DND-41 (cell line): ENCODE measurements at regions not wholly inside any gene's neighbourhood (a gene's known extent, or its start where the extent isn't known, plus 50 kb on each side); places are given as distances from the start of the nearest gene placed in this dataset.
"Not testable (repeated sequence)": the region's sequence is repeated elsewhere in the genome, so short reads cannot be mapped to it uniquely, and the experiment has no call there.

ENCODE experiments used
- ATAC-seq: fragments of 200-7000 bp; cut with Tn5 transposase; 3 replicates; pipeline ENCODE4 v1.9.1; 2021; ENCODE audit warnings: low read depth; ENCODE audit not compliant: insufficient read depth
- DNase-seq: peaks from one replicate; pipeline ENCODE4 v3.0.0-alpha.2; 2020
- H2AFZ ChIP-seq: 2 replicates; pipeline ENCODE4 v1.6.0; 2012; ENCODE audit warnings: low read depth, low read length
- H3K27ac ChIP-seq: 2 replicates; pipeline ENCODE4 v1.5.1; 2012; ENCODE audit warnings: low read length, inconsistent platforms
- H3K27me3 ChIP-seq: fragments of 200-600 bp; sonication (generic); 2 replicates; pipeline ENCODE4 v1.6.0; 2012; ENCODE audit warnings: low read length, mild to moderate bottlenecking, inconsistent platforms; ENCODE audit not compliant: insufficient read depth, poor library complexity
- H3K36me3 ChIP-seq: 2 replicates; pipeline ENCODE4 v1.5.1; 2012; ENCODE audit warnings: low read length, inconsistent platforms; ENCODE audit not compliant: insufficient read depth
- H3K4me1 ChIP-seq: 2 replicates; pipeline ENCODE4 v1.5.1; 2012; ENCODE audit warnings: mild to moderate bottlenecking, low read length; ENCODE audit not compliant: insufficient read depth
- H3K4me2 ChIP-seq: 2 replicates; pipeline ENCODE4 v1.6.0; 2012; ENCODE audit warnings: mild to moderate bottlenecking, moderate library complexity, low read length, inconsistent platforms; ENCODE audit not compliant: insufficient read depth
- H3K4me3 ChIP-seq, 2 experiments: fragments of 200-600 bp in 1 of 2; shearing (Covaris generic) in 1 of 2; 2 replicates each; pipeline ENCODE4 v1.5.1; 2012 to 2016; ENCODE audit warnings: inconsistent platforms in 2 of 2, low read length in 2 of 2, mild to moderate bottlenecking in 2 of 2, low read depth in 1 of 2, moderate library complexity in 1 of 2
- H3K79me2 ChIP-seq: 2 replicates; pipeline ENCODE4 v1.6.0; 2012; ENCODE audit warnings: low read length, inconsistent platforms; ENCODE audit not compliant: insufficient read depth
- H3K9ac ChIP-seq: 2 replicates; pipeline ENCODE4 v1.6.0; 2012; ENCODE audit warnings: low read depth, mild to moderate bottlenecking, inconsistent platforms, low read length, moderate library complexity
- H3K9me3 ChIP-seq: 2 replicates; pipeline ENCODE4 v1.5.1; 2012; ENCODE audit warnings: low read length, moderate library complexity, mild to moderate bottlenecking, inconsistent platforms; ENCODE audit not compliant: insufficient read depth, severe bottlenecking
- H4K20me1 ChIP-seq: 2 replicates; pipeline ENCODE4 v1.6.0; 2012; ENCODE audit warnings: low read length; ENCODE audit not compliant: insufficient read depth
- EZH2 ChIP-seq: IDR thresholded peaks from 3 replicates; pipeline ENCODE4 v1.6.1; 2012; ENCODE audit warnings: borderline replicate concordance, low read depth, mild to moderate bottlenecking, moderate library complexity, low read length, inconsistent platforms; ENCODE audit not compliant: severe bottlenecking
- TF ChIP-seq, protein P1 (sequence below): IDR thresholded peaks from 2 replicates; pipeline ENCODE4 v1.5.1; 2012; ENCODE audit warnings: borderline replicate concordance, low read length, moderate library complexity, mild to moderate bottlenecking; ENCODE audit not compliant: poor library complexity, severe bottlenecking; ENCODE audit errors: extremely low read depth

DNA sequence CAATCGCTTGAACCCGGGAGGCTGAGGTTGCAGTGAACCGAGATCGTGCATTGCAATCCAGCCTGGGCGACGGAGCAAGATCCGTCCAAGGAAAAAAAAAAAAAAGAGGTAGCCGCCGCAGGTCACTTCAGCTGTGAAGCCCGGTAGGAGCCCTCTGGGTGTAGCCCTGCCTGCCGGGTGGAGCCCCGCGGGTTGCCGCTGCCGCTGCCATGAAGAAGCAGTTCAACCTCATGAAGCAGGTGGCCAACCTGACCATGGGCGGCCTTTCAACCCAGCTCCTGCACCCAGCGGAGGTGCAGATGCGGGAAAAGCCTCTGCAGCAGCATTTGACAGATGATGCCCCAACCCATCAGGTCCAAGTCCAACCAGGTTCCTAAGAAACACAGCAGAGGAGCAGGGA lies 219.5 kb upstream of the SLC39A10 start:
- Histone ChIP-seq H3K9ac (no peak overlapping the region), H2AFZ (no peak overlapping the region), H3K27ac (no peak overlapping the region), H3K79me2 (no peaks in the 10 kb centered on the region), H3K27me3 (no peaks in the 10 kb centered on the region), H3K36me3 (peaks cover 12% of the 10 kb centered on the region), H4K20me1 (no peaks in the 10 kb centered on the region), H3K9me3 (peaks cover 31% of the 10 kb centered on the region), H3K4me1 (no peaks in the 10 kb centered on the region), H3K4me3 (no peak overlapping the region), H3K4me2 (no peak overlapping the region)
- TF ChIP-seq, protein P1, sequence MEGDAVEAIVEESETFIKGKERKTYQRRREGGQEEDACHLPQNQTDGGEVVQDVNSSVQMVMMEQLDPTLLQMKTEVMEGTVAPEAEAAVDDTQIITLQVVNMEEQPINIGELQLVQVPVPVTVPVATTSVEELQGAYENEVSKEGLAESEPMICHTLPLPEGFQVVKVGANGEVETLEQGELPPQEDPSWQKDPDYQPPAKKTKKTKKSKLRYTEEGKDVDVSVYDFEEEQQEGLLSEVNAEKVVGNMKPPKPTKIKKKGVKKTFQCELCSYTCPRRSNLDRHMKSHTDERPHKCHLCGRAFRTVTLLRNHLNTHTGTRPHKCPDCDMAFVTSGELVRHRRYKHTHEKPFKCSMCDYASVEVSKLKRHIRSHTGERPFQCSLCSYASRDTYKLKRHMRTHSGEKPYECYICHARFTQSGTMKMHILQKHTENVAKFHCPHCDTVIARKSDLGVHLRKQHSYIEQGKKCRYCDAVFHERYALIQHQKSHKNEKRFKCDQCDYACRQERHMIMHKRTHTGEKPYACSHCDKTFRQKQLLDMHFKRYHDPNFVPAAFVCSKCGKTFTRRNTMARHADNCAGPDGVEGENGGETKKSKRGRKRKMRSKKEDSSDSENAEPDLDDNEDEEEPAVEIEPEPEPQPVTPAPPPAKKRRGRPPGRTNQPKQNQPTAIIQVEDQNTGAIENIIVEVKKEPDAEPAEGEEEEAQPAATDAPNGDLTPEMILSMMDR: no peak
- no peak for TF ChIP-seq EZH2
- DNase-seq: no peak
- ATAC-seq: no peak

DNA sequence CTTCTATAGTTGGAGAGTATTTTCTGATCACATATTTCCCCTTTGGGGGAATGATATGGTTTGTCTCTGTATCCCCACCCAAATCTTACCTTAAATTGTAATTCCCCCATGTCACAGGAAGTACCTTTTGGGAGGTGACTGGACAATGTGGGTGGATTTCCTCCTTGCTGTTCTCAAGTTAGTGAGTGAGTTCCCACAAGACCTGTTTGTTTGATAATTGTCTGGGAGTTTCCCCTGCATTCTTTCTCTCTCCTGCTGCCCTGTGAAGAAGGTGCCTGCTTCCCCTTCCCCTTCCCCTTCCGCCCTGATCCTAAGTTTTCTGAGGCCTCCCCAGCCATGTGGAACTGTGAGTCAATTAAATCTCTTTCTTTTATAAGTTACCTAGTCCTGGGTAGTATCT lies 222.7 kb upstream of the SLC39A10 start:
- no peak overlapping the region for H3K27ac ChIP-seq
- H3K4me3 ChIP-seq: no peak overlapping the region
- ATAC-seq (no peak), DNase-seq (no peak)
- H3K36me3 ChIP-seq: no peaks in the 10 kb centered on the region
- no peaks in the 10 kb centered on the region for H3K27me3 ChIP-seq
- no peak overlapping the region for H3K4me2 ChIP-seq
- H3K79me2 ChIP-seq: no peaks in the 10 kb centered on the region
- peaks cover 7% of the 10 kb centered on the region; the same call in 1 of the 2 replicates for H3K4me1 ChIP-seq
- TF ChIP-seq, protein P1: no peak
- no peak for TF ChIP-seq EZH2
- no peaks in the 10 kb centered on the region for H4K20me1 ChIP-seq
- no peak overlapping the region for H3K9ac ChIP-seq
- peaks cover 4% of the 10 kb centered on the region for H3K9me3 ChIP-seq
- no peak overlapping the region for H2AFZ ChIP-seq

DNA sequence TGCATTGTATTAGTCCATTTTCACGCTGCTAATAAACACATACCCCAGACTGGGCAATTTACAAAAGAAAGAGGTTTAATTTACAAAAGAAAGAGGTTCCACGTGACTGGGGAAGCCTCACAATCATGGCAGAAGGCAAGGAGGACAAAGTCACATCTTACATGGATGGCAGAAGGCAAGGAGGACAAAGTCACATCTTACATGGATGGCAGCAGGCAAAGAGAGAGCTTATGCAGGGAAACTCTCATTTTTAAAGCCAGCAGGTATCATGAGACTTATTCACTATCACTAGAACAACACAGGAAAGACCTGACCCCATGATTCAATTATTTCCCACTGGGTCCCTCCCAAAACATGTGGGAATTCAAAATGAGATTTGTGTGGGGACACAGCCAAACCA lies 223.3 kb upstream of the SLC39A10 start:
- not testable (repeated sequence) for H3K4me1 ChIP-seq, H2AFZ ChIP-seq, H3K27me3 ChIP-seq, H3K9me3 ChIP-seq, H4K20me1 ChIP-seq, ATAC-seq, DNase-seq, H3K79me2 ChIP-seq, H3K4me3 ChIP-seq, H3K27ac ChIP-seq, H3K4me2 ChIP-seq, H3K36me3 ChIP-seq, H3K9ac ChIP-seq

DNA sequence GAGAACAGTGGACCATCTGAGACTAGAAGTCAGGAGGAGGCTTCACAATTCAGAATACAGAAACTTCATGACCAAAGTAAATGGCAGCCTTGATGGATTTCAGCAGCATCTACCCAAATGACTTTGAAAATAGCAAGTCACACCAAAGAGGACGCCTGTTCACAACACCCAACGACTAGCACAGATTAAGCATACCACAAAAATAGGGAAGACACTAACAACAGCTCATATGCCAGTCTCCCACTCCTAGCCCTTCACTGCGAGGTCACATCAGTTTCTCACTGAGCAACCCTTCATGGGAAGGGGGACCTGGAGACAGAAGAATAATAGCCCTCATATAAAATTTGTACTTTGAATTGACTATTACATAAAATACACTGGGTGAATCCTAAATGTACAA lies 228.4 kb upstream of the SLC39A10 start:
- H4K20me1 ChIP-seq: no peaks in the 10 kb centered on the region
- H2AFZ ChIP-seq: no peak overlapping the region
- DNase-seq: no peak
- no peaks in the 10 kb centered on the region for H3K27me3 ChIP-seq
- ATAC-seq: no peak
- no peak overlapping the region for H3K9ac ChIP-seq
- no peaks in the 10 kb centered on the region for H3K79me2 ChIP-seq
- peaks cover under 1% of the 10 kb centered on the region for H3K9me3 ChIP-seq
- H3K4me1 ChIP-seq: peaks cover 7% of the 10 kb centered on the region; the same call in 1 of the 2 replicates
- H3K4me2 ChIP-seq: no peak overlapping the region
- H3K27ac ChIP-seq: no peak overlapping the region
- no peaks in the 10 kb centered on the region for H3K36me3 ChIP-seq
- TF ChIP-seq EZH2: no peak
- TF ChIP-seq, protein P1: no peak
- H3K4me3 ChIP-seq: no peak overlapping the region
